ENCODE measurements at regions not wholly inside any gene's neighbourhood (a gene's known extent, or its start where the extent isn't known, plus 50 kb on each side); places are given as distances from the start of the nearest gene placed in this dataset.
"Not testable (repeated sequence)": the region's sequence is repeated elsewhere in the genome, so short reads cannot be mapped to it uniquely, and the experiment has no call there.

DNA sequence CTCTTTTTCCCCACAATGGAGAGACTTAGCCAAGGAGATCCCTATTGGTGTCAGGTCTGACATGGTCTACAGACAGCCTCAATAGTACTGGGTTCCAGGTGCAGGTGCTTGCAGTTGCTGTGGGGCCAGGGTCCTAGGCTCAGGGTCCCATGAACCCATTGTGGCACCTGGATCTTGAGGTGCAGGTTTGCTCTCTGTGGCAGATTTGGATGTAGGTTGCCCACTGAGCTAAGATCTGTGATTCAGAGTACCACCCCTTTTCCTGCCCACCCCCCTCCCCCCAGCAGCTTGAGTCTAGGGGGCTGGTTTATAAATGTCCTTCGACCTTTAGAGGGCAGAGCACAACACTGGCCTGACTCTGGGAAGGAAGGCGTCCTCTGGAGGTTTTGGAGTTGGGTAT, 147.0 kb downstream of the APIP start:
- Histone ChIP-seq H2BK5ac (ENCODE audit: low read depth, low read length, poor library complexity, severe bottlenecking) (no peak overlapping the region), H3K79me1 (ENCODE audit: low read depth in 1 of 2, low read length in 2 of 2) (no peaks in the 10 kb centered on the region), H3K56ac (ENCODE audit: extremely low read depth, insufficient read depth, low read length) (no peak overlapping the region), H3K4me1 (ENCODE audit: control insufficient read depth, insufficient read depth, low read length) (no peaks in the 10 kb centered on the region), H3K27ac (ENCODE audit: insufficient read depth, low read length) (no peak overlapping the region), H2AK9ac (replicated peaks; ENCODE audit: low read depth, low read length, poor library complexity) (no peak overlapping the region), H2AK5ac (ENCODE audit: low read depth, low read length) (no peak overlapping the region), H2BK20ac (ENCODE audit: low read depth, low read length) (no peak overlapping the region), H3K23ac (ENCODE audit: low read depth, low read length) (no peak overlapping the region), H3K9me1 (ENCODE audit: insufficient read depth, low read length) (peaks cover 2% of the 10 kb centered on the region; the same call in 1 of the 2 replicates), H3K9me3 (ENCODE audit: control insufficient read depth, insufficient read depth, low read length) (no peaks in the 10 kb centered on the region), H4K8ac (ENCODE audit: low read depth in 2 of 2, low read length in 2 of 2) (no peak overlapping the region), H3K14ac (replicated peaks; ENCODE audit: low read depth, low read length) (no peak overlapping the region), H4K20me1 (ENCODE audit: insufficient read depth, low read length) (no peaks in the 10 kb centered on the region), H3K27me3 (ENCODE audit: control insufficient read depth, insufficient read depth, low read length) (peaks cover 16% of the 10 kb centered on the region), H3K4ac (ENCODE audit: low read depth, low read length) (no peak overlapping the region), H3K36me3 (ENCODE audit: control insufficient read depth, insufficient read depth, low read length) (no peaks in the 10 kb centered on the region), H2AFZ (replicated peaks; ENCODE audit: low read length, poor library complexity) (no peak overlapping the region), H4K91ac (ENCODE audit: insufficient read depth, low read depth, low read length) (no peak overlapping the region), H3K9ac (ENCODE audit: low read depth, low read length) (no peak overlapping the region), H3K18ac (ENCODE audit: low read depth, low read length) (no peak overlapping the region), H4K5ac (ENCODE audit: low read depth, low read length) (no peak overlapping the region), H3K4me2 (ENCODE audit: low read depth, low read length) (no peak overlapping the region), H3K4me3 (ENCODE audit: insufficient read depth, low read depth, low read length) (no peak overlapping the region), H2BK15ac (ENCODE audit: low read depth, low read length) (no peak overlapping the region), H2BK120ac (ENCODE audit: low read depth, low read length) (no peak overlapping the region)
- CTCF ChIA-PET = no interaction called here
- ATAC-seq (ENCODE audit: low read depth) (no peak), DNase-seq (no peak)
- dilution Hi-C loops (cut with HindIII; ENCODE audit: low sequenced_read_pairs, unreplicated experiment) (no loop called here), in situ Hi-C loops (cut with MboI; ENCODE audit: low sequenced_read_pairs) (no loop called here), intact Hi-C loops (cut with micrococcal nuclease) (no loop called here)
- no TSS peak for BruUV-seq (replicated peaks)
- WGBS, 2 experiments (ENCODE audit: extremely low coverage in 2 of 2, insufficient read length in 1 of 2) = no CpG with 5 or more reads among the region's 2 CpGs
- POLR2A ChIA-PET (ENCODE audit: unreplicated experiment) = no interaction called here
- TF ChIP-seq BHLHE40 (IDR thresholded peaks at IDR 0.05; ENCODE audit: low read depth, low read length) = no peak

DNA sequence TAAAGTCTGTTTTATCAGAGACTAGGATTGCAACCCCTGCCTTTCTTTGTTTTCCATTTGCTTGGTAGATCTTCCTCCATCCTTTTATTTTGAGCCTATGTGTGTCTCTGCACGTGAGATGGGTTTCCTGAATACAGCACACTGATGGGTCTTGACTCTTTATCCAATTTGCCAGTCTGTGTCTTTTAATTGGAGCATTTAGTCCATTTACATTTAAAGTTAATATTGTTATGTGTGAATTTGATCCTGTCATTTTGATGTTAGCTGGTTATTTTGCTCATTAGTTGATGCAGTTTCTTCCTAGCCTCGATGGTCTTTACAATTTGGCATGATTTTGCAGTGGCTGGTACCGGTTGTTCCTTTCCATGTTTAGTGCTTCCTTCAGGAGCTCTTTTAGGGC, 141.7 kb downstream of the EHF start:
- H2AFZ ChIP-seq (replicated peaks; ENCODE audit: low read length, poor library complexity); in situ Hi-C loops (cut with MboI; ENCODE audit: low sequenced_read_pairs); dilution Hi-C loops (cut with HindIII; ENCODE audit: low sequenced_read_pairs, unreplicated experiment); H3K9me1 ChIP-seq (ENCODE audit: insufficient read depth, low read length); H3K56ac ChIP-seq (ENCODE audit: extremely low read depth, insufficient read depth, low read length); H3K79me1 ChIP-seq (ENCODE audit: low read depth in 1 of 2, low read length in 2 of 2); H3K36me3 ChIP-seq (ENCODE audit: control insufficient read depth, insufficient read depth, low read length); H3K9ac ChIP-seq (ENCODE audit: low read depth, low read length); BruUV-seq (replicated peaks); H4K20me1 ChIP-seq (ENCODE audit: insufficient read depth, low read length); intact Hi-C loops (cut with micrococcal nuclease); H3K4me2 ChIP-seq (ENCODE audit: low read depth, low read length); DNase-seq; H2AK9ac ChIP-seq (replicated peaks; ENCODE audit: low read depth, low read length, poor library complexity); H3K4me3 ChIP-seq (ENCODE audit: insufficient read depth, low read depth, low read length); H4K91ac ChIP-seq (ENCODE audit: insufficient read depth, low read depth, low read length); H2AK5ac ChIP-seq (ENCODE audit: low read depth, low read length); H3K4me1 ChIP-seq (ENCODE audit: control insufficient read depth, insufficient read depth, low read length); H2BK15ac ChIP-seq (ENCODE audit: low read depth, low read length); H3K18ac ChIP-seq (ENCODE audit: low read depth, low read length); H3K14ac ChIP-seq (replicated peaks; ENCODE audit: low read depth, low read length); H2BK120ac ChIP-seq (ENCODE audit: low read depth, low read length); H3K4ac ChIP-seq (ENCODE audit: low read depth, low read length); H2BK5ac ChIP-seq (ENCODE audit: low read depth, low read length, poor library complexity, severe bottlenecking); H3K23ac ChIP-seq (ENCODE audit: low read depth, low read length); H4K5ac ChIP-seq (ENCODE audit: low read depth, low read length); CTCF ChIA-PET; H2BK20ac ChIP-seq (ENCODE audit: low read depth, low read length); H4K8ac ChIP-seq (ENCODE audit: low read depth in 2 of 2, low read length in 2 of 2); H3K9me3 ChIP-seq (ENCODE audit: control insufficient read depth, insufficient read depth, low read length); H3K27me3 ChIP-seq (ENCODE audit: control insufficient read depth, insufficient read depth, low read length); H3K27ac ChIP-seq (ENCODE audit: insufficient read depth, low read length); POLR2A ChIA-PET (ENCODE audit: unreplicated experiment); ATAC-seq (ENCODE audit: low read depth): not testable (repeated sequence)
- WGBS, 2 experiments (ENCODE audit: extremely low coverage in 2 of 2, insufficient read length in 1 of 2) = no CpG with 5 or more reads among the region's 3 CpGs
